Coronary artery (tissue), 2 donors: ENCODE measurements at regions not wholly inside any gene's neighbourhood (a gene's known extent, or its start where the extent isn't known, plus 50 kb on each side); places are given as distances from the start of the nearest gene placed in this dataset.

ENCODE experiments used
- DNase-seq: peaks from one replicate; pipeline ENCODE4 v3.0.0-alpha.2; 2017; ENCODE audit warnings: low spot score
- H3K27ac ChIP-seq, 2 donors: fragments of 200-600 bp; sonication (generic); one replicate each; pipeline ENCODE4 v1.5.1; 2016 to 2019
- H3K4me3 ChIP-seq: fragments of 200-600 bp; sonication (generic); 2 replicates; pipeline ENCODE4 v1.5.1; 2016; ENCODE audit warnings: mild to moderate bottlenecking, moderate library complexity
- CTCF ChIP-seq: fragments of 200-600 bp; sonication (generic); IDR thresholded peaks from one replicate; pipeline ENCODE4 v1.5.1; 2019; ENCODE audit warnings: antibody characterized with exemption

- DNase-seq: no peak
- no peak for TF ChIP-seq CTCF
- Histone ChIP-seq H3K27ac (no peak overlapping the region), H3K4me3 (no peak overlapping the region)
Measured at GRCh38 chr9:117875886-117876285, 171.7 kb downstream of the TLR4 start.

- Histone ChIP-seq H3K27ac (no peak overlapping the region), H3K4me3 (no peak overlapping the region)
- no peak for DNase-seq
- no peak for TF ChIP-seq CTCF
Measured at GRCh38 chr9:117882171-117882570, 178.0 kb downstream of the TLR4 start.

GRCh38 chr9:117886616-117887015 is 182.4 kb downstream of the TLR4 start:
- DNase-seq: no peak
- Histone ChIP-seq H3K4me3 (no peak overlapping the region), H3K27ac (no peak overlapping the region)
- no peak for TF ChIP-seq CTCF

GRCh38 chr9:117887383-117887782 is 183.2 kb downstream of the TLR4 start:
- Histone ChIP-seq H3K27ac (no peak overlapping the region), H3K4me3 (no peak overlapping the region)
- no peak for DNase-seq
- no peak for TF ChIP-seq CTCF

- no peak for DNase-seq
- TF ChIP-seq CTCF: no peak
- Histone ChIP-seq H3K4me3 (no peak overlapping the region), H3K27ac (no peak overlapping the region)
Measured at GRCh38 chr9:117887941-117888340, 183.7 kb downstream of the TLR4 start.

GRCh38 chr9:117903453-117903852 is 199.2 kb downstream of the TLR4 start:
- H3K27ac ChIP-seq: no peak overlapping the region

GRCh38 chr9:117906763-117907162 is 202.6 kb downstream of the TLR4 start:
- no peak for TF ChIP-seq CTCF
- Histone ChIP-seq H3K27ac (no peak overlapping the region), H3K4me3 (no peak overlapping the region)
- DNase-seq: no peak

More at GRCh38 chr9:117903453-117903852, 199.2 kb downstream of the TLR4 start:
- H3K4me3 ChIP-seq: no peak overlapping the region
- TF ChIP-seq CTCF: no peak
- DNase-seq: no peak
